H9 (cell line): ENCODE measurements at regions not wholly inside any gene's neighbourhood (a gene's known extent, or its start where the extent isn't known, plus 50 kb on each side); places are given as distances from the start of the nearest gene placed in this dataset.

Source experiments
- DNase-seq: peaks from one replicate; pipeline ENCODE4 v3.0.0-alpha.2; 2017
- H2AFZ ChIP-seq: one replicate; pipeline ENCODE4 v1.6.1; 2013; ENCODE audit warnings: mild to moderate bottlenecking, low read length, control low read depth, moderate library complexity
- H2AK5ac ChIP-seq: 2 replicates; pipeline ENCODE4 v1.6.1; 2013; ENCODE audit warnings: low read length, control low read depth, mixed read lengths; ENCODE audit not compliant: insufficient read length
- H2BK120ac ChIP-seq: one replicate; pipeline ENCODE4 v1.6.1; 2013; ENCODE audit warnings: low read depth, mild to moderate bottlenecking, low read length, control low read depth, inconsistent platforms; ENCODE audit not compliant: poor library complexity, severe bottlenecking
- H2BK12ac ChIP-seq: 2 replicates; pipeline ENCODE4 v1.6.1; 2013; ENCODE audit warnings: low read length, control low read depth, mixed read lengths, low read depth; ENCODE audit not compliant: insufficient read length
- H2BK15ac ChIP-seq: 2 replicates; pipeline ENCODE4 v1.6.1; 2013; ENCODE audit warnings: low read depth, low read length, control low read depth
- H2BK20ac ChIP-seq: one replicate; pipeline ENCODE4 v1.6.1; 2013; ENCODE audit warnings: low read depth, mild to moderate bottlenecking, low read length, control low read depth, inconsistent platforms; ENCODE audit not compliant: poor library complexity, severe bottlenecking
- H2BK5ac ChIP-seq: 2 replicates; pipeline ENCODE4 v1.6.1; 2013; ENCODE audit warnings: low read length, control low read depth, mixed read lengths; ENCODE audit not compliant: insufficient read length
- H3K14ac ChIP-seq: 2 replicates; pipeline ENCODE4 v1.6.1; 2013; ENCODE audit warnings: low read length, control low read depth; ENCODE audit not compliant: insufficient read depth
- H3K18ac ChIP-seq: 2 replicates; pipeline ENCODE4 v1.6.1; 2013; ENCODE audit warnings: low read depth, mild to moderate bottlenecking, mixed read lengths, low read length, control low read depth; ENCODE audit not compliant: insufficient read length
- H3K23ac ChIP-seq: 2 replicates; pipeline ENCODE4 v1.6.1; 2013; ENCODE audit warnings: low read length, control low read depth, mixed read lengths, low read depth; ENCODE audit not compliant: insufficient read length
- H3K23me2 ChIP-seq: 2 replicates; pipeline ENCODE4 v1.6.1; 2013; ENCODE audit warnings: low read depth, mild to moderate bottlenecking, mixed read lengths, low read length, control low read depth; ENCODE audit not compliant: insufficient read length, poor library complexity, severe bottlenecking
- H3K27ac ChIP-seq: 2 replicates; pipeline ENCODE4 v1.5.1; 2013; ENCODE audit warnings: low read length, control low read depth, mixed read lengths, low read depth; ENCODE audit not compliant: insufficient read length
- H3K27me3 ChIP-seq: 2 replicates; pipeline ENCODE4 v1.6.1; 2013; ENCODE audit warnings: low read length, control low read depth, inconsistent platforms; ENCODE audit not compliant: insufficient read depth
- H3K4ac ChIP-seq: 2 replicates; pipeline ENCODE4 v1.6.1; 2013; ENCODE audit warnings: low read depth, mild to moderate bottlenecking, control low read depth, inconsistent platforms, low read length, moderate library complexity
- H3K4me1 ChIP-seq: 2 replicates; pipeline ENCODE4 v1.6.1; 2013; ENCODE audit warnings: low read length, control low read depth, inconsistent platforms; ENCODE audit not compliant: insufficient read depth
- H3K4me2 ChIP-seq: 2 replicates; pipeline ENCODE4 v1.6.1; 2013; ENCODE audit warnings: low read length, control low read depth, mixed read lengths; ENCODE audit not compliant: insufficient read length, insufficient read depth
- H3K56ac ChIP-seq: 2 replicates; pipeline ENCODE4 v1.6.1; 2013; ENCODE audit warnings: low read depth, mild to moderate bottlenecking, mixed read lengths, low read length, control low read depth; ENCODE audit not compliant: insufficient read length
- H3K79me1 ChIP-seq: 2 replicates; pipeline ENCODE4 v1.6.1; 2013; ENCODE audit warnings: low read depth, mild to moderate bottlenecking, moderate library complexity, low read length, control low read depth, inconsistent platforms; ENCODE audit not compliant: insufficient read depth, poor library complexity, severe bottlenecking
- H3K79me2 ChIP-seq: 2 replicates; pipeline ENCODE4 v1.6.1; 2013; ENCODE audit warnings: low read length, control low read depth, inconsistent platforms; ENCODE audit not compliant: insufficient read depth
- H3K9ac ChIP-seq: 2 replicates; pipeline ENCODE4 v1.6.1; 2013; ENCODE audit warnings: low read length, control low read depth, mixed read lengths; ENCODE audit not compliant: insufficient read length; ENCODE audit errors: extremely low read depth
- H3K9me3 ChIP-seq: one replicate; pipeline ENCODE4 v1.6.1; 2013; ENCODE audit warnings: low read depth, low read length, inconsistent platforms; ENCODE audit not compliant: control insufficient read depth
- H3T11ph ChIP-seq: one replicate; pipeline ENCODE4 v1.6.1; 2013; ENCODE audit warnings: mild to moderate bottlenecking, low read length, control low read depth, inconsistent platforms
- H4K20me1 ChIP-seq: one replicate; pipeline ENCODE4 v1.6.1; 2013; ENCODE audit not compliant: control insufficient read depth, insufficient read length, insufficient read depth
- H4K5ac ChIP-seq: 2 replicates; pipeline ENCODE4 v1.6.1; 2013; ENCODE audit warnings: low read depth, mild to moderate bottlenecking, mixed read lengths, low read length, control low read depth; ENCODE audit not compliant: insufficient read length
- H4K8ac ChIP-seq: replicated peaks from 2 replicates; pipeline ENCODE4 v1.6.1; 2013; ENCODE audit warnings: low read length, control low read depth, mixed read lengths, low read depth; ENCODE audit not compliant: insufficient read length
- H4K91ac ChIP-seq: 2 replicates; pipeline ENCODE4 v1.6.1; 2013; ENCODE audit warnings: low read depth, mild to moderate bottlenecking, moderate library complexity, mixed read lengths, low read length, control low read depth; ENCODE audit not compliant: insufficient read length
- H3K27ac Mint-ChIP-seq, 3 experiments: 2 replicates in 2 of 3; 3 replicates in 1 of 3; pipeline ENCODE4 v1.8.0; 2020 to 2021; ENCODE audit warnings: mixed read lengths in 3 of 3, mild to moderate bottlenecking in 1 of 3, moderate library complexity in 1 of 3
- H3K27me3 Mint-ChIP-seq: 2 replicates; pipeline ENCODE4 v1.8.0; 2021; ENCODE audit warnings: low read depth, mild to moderate bottlenecking, moderate library complexity, mixed read lengths
- H3K36me3 Mint-ChIP-seq, 3 experiments: 2 replicates in 2 of 3; 3 replicates in 1 of 3; pipeline ENCODE4 v1.8.0; 2020 to 2021; ENCODE audit warnings: low read depth in 3 of 3, mixed read lengths in 3 of 3; ENCODE audit not compliant: insufficient read depth in 1 of 3
- H3K4me1 Mint-ChIP-seq, 2 experiments: 2 replicates each; pipeline ENCODE4 v1.8.0; 2020; ENCODE audit warnings: mixed read lengths in 2 of 2
- H3K4me3 Mint-ChIP-seq, 2 experiments: 2 replicates in 1 of 2; 3 replicates in 1 of 2; pipeline ENCODE4 v1.8.0; 2020 to 2021; ENCODE audit warnings: mild to moderate bottlenecking in 2 of 2, mixed read lengths in 2 of 2, moderate library complexity in 1 of 2
- H3K9me3 Mint-ChIP-seq, 2 experiments: 2 replicates in 1 of 2; 3 replicates in 1 of 2; pipeline ENCODE4 v1.8.0; 2020; ENCODE audit warnings: mild to moderate bottlenecking in 2 of 2, mixed read lengths in 2 of 2, moderate library complexity in 1 of 2
- WGBS: extraction: QIAGEN DNeasy Blood & Tissue Kit; methylation state at CpG from one replicate; pipeline ENCODE4 v1.1.7; 2013; ENCODE audit warnings: missing lambda C conversion rate, low lambda C conversion rate, mixed read lengths; ENCODE audit not compliant: insufficient read length; ENCODE audit errors: extremely low coverage; 5-methylcytosine and 5-hydroxymethylcytosine counted together
- TF ChIP-seq, protein P1 (sequence below): fragments of 200-600 bp; sonication (generic); conservative IDR thresholded peaks from 3 replicates; pipeline ENCODE4 v1.8.0; 2021; ENCODE audit warnings: antibody characterized with exemption, mild to moderate bottlenecking

GRCh38 chr5:142421228-142421617 is 96.4 kb upstream of the SPRY4 start:
- H3K4me2 ChIP-seq = no peak overlapping the region

More at GRCh38 chr5:142421228-142421617, 96.4 kb upstream of the SPRY4 start:
- H3K4me3 Mint-ChIP-seq = no peak overlapping the region
- peaks cover 11 to 17% of the 10 kb centered on the region in 2 experiments for H3K4me1 Mint-ChIP-seq
- TF ChIP-seq, protein P1, sequence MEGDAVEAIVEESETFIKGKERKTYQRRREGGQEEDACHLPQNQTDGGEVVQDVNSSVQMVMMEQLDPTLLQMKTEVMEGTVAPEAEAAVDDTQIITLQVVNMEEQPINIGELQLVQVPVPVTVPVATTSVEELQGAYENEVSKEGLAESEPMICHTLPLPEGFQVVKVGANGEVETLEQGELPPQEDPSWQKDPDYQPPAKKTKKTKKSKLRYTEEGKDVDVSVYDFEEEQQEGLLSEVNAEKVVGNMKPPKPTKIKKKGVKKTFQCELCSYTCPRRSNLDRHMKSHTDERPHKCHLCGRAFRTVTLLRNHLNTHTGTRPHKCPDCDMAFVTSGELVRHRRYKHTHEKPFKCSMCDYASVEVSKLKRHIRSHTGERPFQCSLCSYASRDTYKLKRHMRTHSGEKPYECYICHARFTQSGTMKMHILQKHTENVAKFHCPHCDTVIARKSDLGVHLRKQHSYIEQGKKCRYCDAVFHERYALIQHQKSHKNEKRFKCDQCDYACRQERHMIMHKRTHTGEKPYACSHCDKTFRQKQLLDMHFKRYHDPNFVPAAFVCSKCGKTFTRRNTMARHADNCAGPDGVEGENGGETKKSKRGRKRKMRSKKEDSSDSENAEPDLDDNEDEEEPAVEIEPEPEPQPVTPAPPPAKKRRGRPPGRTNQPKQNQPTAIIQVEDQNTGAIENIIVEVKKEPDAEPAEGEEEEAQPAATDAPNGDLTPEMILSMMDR = no peak
- no peaks in the 10 kb centered on the region for H4K20me1 ChIP-seq
- H3K23ac ChIP-seq = no peak overlapping the region
- H4K8ac ChIP-seq = no peak overlapping the region
- no peaks in the 10 kb centered on the region for H3K27me3 ChIP-seq
- no CpG with 5 or more reads among the region's 5 CpGs for WGBS
- H2BK120ac ChIP-seq = no peak overlapping the region
- peaks cover 1% of the 10 kb centered on the region; the same call in 1 of the 2 replicates for H3K4me1 ChIP-seq
- H2BK15ac ChIP-seq = no peak overlapping the region
- no peak overlapping the region for H4K91ac ChIP-seq
- H3K36me3 Mint-ChIP-seq = no peaks in the 10 kb centered on the region
- no peak for DNase-seq
- no peak overlapping the region for H3K27ac ChIP-seq
- H4K5ac ChIP-seq = no peak overlapping the region
- H3K27ac Mint-ChIP-seq = no peak overlapping the region; a peak in 1 of 7 replicates
- H3K23me2 ChIP-seq = no peaks in the 10 kb centered on the region
- no peaks in the 10 kb centered on the region for H3K79me2 ChIP-seq
- H3K79me1 ChIP-seq = no peaks in the 10 kb centered on the region
- H3T11ph ChIP-seq = no peak overlapping the region
- H3K9me3 Mint-ChIP-seq = no peaks in the 10 kb centered on the region
- no peak overlapping the region for H2BK20ac ChIP-seq
- no peaks in the 10 kb centered on the region for H3K27me3 Mint-ChIP-seq
- H3K14ac ChIP-seq = no peak overlapping the region
- H3K56ac ChIP-seq = no peak overlapping the region
- no peak overlapping the region for H2AK5ac ChIP-seq
- H2AFZ ChIP-seq = no peak overlapping the region
- H3K9ac ChIP-seq = no peak overlapping the region
- H3K9me3 ChIP-seq = no peaks in the 10 kb centered on the region
- no peak overlapping the region for H2BK12ac ChIP-seq
- no peak overlapping the region for H3K18ac ChIP-seq
- H3K4ac ChIP-seq = no peak overlapping the region
- H2BK5ac ChIP-seq = no peak overlapping the region
